Right hindlimb (tissue), 1 donor: ENCODE measurements at regions not wholly inside any gene's neighbourhood (a gene's known extent, or its start where the extent isn't known, plus 50 kb on each side); places are given as distances from the start of the nearest gene placed in this dataset.
A peak's percentile ranks its signal among the peaks of the same experiment; 100 is the strongest.

Source experiments
- DNase-seq: peaks from one replicate; pipeline ENCODE4 v3.0.0-alpha.2; 2018

DNA sequence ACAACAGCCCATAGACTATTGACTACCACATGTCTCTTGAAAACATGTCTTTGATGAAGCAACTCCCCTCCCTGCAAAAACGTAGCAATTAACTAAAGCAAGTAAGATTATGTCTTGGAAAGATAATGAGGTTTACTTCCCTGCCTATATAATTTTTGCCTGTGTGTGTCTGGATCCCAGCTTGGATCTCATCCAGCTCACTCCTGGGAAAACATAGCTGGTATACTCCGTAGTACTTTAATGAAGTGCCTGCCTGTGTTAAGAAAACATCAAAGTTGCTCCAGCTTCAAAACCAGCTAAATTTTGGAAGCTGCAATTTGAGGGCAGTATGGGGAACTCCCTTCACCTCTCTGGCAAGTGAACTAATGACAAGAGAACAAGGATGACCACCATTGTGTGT lies 182.6 kb upstream of the C9orf72 start:
- peak; percentile 22 for DNase-seq

DNA sequence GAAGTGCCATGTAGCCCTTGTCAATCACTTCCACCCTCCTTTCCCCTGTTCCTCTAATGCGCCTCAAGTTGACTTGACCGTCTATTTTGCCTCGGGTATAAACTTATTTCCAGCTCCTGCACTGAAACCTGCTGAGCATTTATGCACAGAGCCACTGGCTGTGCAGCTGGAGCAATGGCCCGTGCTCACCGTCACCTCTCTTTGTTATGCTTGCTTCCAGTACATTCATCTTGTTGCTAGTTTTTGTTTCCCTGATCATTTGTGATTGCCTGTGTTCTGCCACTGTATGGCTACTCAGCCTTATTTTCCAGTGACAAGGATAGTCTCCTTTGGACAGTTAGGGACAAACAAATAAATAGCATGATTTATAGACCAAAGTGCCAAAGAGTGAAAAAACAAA lies 183.1 kb upstream of the C9orf72 start:
- no peak for DNase-seq

GRCh38 chr9:27763831-27764230 lies 190.6 kb upstream of the C9orf72 start:
- no peak for DNase-seq

DNA sequence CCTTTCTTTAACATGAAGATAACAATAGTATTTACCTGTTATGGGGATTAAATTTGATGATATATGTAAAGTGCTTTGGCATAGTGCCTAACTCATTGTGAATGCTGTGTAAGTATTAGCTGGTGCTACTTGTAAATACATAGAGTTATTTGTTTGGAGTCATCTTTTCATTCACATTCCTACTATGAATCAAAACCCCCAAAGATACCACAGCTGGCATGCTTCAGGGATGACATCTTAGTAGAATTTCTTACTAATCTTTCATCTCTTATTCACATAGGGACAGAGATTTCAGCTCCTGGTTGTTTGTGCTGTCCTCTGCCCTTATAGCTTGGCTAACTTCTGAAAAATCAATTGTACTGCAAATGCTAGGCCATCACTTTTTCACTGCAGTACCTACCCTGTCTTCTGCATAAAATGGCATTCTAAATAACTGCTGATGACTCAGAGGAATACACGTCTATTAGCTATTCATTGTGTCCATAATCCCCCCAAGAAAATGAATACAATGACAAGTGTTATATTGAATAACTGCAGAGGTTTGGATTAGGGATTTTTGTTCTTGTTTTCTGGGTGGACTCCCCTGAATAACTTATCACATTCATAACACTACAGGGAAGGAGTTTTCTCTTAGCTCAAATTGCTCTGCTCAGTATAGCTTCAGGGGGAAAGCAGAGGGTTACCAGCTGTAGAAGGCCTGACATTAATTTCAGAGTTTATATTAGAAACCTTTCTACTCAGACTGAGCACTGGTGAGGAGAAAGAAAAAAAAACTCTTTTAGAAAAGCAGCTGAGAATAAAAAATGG lies 192.2 kb upstream of the C9orf72 start:
- no peak for DNase-seq

- no peak for DNase-seq
Measured at GRCh38 chr9:27766073-27766835, 193.0 kb upstream of the C9orf72 start.

- DNase-seq = no peak
Measured at GRCh38 chr9:27768781-27769180, 195.5 kb upstream of the C9orf72 start.

- no peak for DNase-seq
Measured at GRCh38 chr9:27770541-27770940, 197.3 kb upstream of the C9orf72 start.

DNA sequence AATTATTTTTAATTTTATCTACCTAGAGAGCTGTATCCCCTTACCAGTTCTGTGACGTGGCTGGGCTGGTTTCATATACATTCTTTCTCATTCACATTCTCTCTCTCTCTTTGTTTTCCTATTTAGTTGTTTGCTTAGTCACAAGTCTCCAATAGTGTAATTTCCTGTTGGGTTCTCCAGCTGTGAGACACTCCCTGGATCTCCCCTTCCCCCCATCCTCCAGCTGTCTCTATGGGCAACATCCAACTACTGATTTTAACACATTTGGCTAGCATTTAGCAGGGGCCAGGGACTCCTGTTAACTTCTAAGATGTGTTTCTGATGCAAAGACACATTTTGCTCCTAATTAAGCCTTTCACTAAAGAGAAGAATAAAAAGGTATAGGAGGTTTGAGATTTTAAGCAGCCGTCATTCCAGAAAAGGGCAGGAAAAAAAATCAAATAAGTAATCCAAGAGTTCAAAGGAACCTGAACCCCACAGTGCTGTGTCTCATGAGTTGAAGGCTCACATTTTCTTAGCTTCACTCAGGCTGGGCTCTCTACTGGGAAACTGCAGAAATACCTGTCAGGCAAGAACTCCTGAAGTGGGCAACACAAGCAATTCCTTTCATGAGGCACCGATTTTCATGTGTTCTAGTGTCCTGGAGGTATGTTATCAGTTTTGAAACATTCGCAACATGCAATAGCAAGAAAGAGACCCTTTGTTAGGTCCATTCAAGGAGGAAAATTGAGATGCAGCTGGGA lies 198.7 kb upstream of the C9orf72 start:
- peak; percentile 65 for DNase-seq

DNA sequence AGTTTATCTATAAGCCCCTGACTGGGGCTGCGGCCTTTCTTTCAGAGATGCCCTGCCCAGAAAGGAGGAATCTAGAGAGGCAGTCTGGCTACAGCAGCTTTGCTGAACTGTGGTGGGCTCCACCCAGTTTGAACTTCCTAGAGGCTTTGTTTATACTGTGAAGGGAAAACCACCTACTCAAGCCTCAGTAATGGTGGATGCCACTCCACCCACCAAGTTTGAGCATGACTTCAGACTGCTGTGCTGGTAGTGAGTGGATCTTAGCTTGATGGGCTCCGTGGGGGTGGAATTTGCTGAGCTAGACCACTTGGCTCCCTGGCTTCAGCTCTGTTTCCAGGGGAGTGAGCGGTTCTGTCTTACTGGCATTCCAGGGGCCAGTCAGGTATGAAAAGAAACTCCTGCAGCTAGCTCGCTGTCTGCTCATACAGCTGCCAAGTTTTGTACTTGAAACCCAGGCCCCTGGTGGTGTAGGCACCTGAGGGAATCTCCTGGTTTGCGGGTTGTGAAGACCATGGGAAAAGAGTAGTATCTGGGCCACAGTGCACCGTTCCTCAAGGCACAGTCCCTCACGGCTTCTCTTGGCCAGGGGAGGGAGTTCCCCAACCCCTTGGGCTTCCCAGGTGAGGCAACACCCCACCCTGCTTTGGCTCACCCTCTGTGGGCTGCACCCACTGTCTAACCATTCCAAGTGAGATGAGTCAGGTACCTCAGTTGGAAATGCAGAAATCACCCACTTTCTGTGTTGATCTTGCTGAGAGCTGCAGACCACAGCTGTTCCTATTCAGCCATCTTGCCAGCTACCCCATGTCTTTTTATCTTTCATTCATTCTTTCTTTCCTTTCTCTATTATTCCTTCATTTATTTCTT lies 211.8 kb upstream of the C9orf72 start:
- no peak for DNase-seq

GRCh38 chr9:27785714-27786100 lies 212.4 kb upstream of the C9orf72 start:
- no peak for DNase-seq

GRCh38 chr9:27787891-27788290 lies 214.6 kb upstream of the C9orf72 start:
- no peak for DNase-seq

GRCh38 chr9:27791311-27791710 lies 218.0 kb upstream of the C9orf72 start:
- no peak for DNase-seq

DNA sequence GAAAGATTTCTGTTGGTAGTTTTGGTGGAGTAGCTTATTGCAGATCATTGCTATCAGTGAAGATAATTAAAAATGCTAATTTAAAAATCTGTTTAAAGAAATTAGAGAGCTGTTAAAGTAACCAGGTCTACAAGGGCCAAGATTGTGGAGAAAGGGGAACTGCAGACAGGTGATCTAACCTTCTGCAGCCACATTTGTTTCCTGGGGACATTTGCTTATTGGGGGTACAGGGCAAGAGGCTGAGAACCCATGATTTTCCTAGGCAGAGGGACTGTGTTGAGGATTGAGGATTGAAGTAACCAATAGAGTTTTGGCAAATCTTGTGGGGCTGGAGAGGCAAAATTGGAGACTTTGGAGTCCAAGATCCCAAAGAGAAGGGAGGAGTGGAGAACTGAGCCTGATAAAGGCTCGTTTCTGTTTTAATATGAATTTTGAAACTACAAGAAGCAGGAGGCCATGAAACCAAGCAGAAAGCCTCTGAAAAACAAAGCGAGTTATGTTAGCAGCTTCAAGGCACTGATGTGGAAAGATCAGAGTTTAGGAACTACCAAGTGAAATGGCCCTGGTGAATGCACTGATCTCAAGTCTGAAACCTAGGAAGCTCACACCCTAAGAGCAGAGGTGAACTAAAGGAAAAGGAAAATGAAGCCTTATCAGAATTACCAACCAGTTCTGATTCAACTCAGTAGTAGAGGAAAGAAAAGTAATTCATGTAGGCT lies 219.8 kb upstream of the C9orf72 start:
- no peak for DNase-seq

- DNase-seq = no peak
Measured at GRCh38 chr9:27799326-27799725, 226.0 kb upstream of the C9orf72 start.

DNA sequence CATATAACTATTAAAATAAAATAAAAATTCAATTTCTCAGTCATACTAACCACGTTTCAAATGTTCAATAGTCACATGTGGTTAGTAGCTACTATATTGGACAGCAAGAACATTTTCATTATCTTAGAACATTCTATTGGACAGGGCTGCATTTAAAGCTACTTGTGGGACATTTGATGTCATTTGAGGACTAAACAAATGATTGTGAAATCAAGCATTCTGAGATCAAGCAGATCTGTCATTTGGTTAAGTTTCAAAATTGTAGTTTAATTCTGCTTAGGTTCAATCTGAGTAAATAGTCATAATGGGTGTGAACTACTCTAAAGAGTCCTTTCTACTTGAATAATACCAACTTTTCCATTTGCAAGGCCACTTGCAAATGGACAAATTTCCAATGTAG lies 226.9 kb upstream of the C9orf72 start:
- no peak for DNase-seq

GRCh38 chr9:27800692-27801370 lies 227.6 kb upstream of the C9orf72 start:
- no peak for DNase-seq

GRCh38 chr9:27801545-27801944 lies 228.3 kb upstream of the C9orf72 start:
- DNase-seq = no peak

DNA sequence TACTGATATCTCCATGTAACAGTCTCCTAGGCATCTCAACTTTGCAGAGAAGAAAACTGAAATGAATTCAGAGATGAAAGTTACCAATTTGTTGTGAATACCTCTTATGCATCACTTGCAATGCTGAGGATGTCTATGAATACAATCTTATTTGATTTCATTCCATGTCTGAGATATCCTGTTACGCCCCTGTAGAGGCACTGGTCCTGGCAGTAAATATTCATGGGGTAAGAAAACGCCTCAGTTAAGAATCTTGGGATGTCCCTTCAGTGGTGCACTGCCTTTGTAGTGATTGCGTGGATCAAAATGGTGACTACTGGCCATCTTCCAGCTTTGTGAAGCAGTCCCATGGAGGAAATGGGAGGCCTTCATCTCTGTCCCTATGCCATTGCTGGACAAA lies 229.1 kb upstream of the C9orf72 start:
- no peak for DNase-seq

- DNase-seq = no peak
Measured at GRCh38 chr9:27808864-27809263, 235.6 kb upstream of the C9orf72 start.

DNA sequence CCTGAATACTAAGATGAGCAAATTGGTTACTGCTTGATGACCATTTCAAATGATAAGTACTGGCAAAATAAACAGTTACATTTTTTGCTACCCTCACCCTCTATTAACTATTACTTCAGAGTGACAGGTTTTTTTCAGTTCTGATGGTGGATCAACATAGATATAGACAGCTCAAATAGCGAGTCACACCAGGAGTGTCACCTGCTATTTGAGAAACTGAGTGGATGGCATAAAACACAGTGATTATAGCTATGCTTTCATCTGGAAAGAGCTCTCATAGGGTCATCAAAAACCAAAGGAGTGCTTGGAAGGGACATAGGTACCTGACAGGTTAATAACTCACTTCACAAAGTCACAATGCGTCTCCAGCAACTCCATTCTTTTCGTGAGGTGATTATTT lies 244.5 kb upstream of the C9orf72 start:
- no peak for DNase-seq

DNA sequence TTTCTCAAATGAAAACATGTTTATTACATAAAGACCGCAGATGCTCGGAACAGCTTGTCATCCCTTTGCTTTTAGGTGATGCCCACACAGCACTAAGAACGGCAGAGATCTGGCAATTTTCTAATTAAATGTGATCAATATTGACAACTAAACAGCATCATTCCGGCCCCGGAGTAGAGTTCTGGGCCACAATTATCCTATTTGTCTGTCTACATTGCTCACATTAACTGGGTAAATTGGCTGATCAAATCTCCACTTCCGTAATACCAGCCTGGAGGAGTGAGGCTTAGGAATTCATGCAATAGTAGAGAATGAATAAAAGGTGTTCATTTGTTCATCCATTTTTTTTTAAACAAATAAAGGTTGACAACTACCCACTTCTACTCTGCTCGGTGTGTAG lies 245.1 kb upstream of the C9orf72 start:
- DNase-seq = no peak
